Kidney epithelial cell (primary cell): ENCODE measurements at regions not wholly inside any gene's neighbourhood (a gene's known extent, or its start where the extent isn't known, plus 50 kb on each side); places are given as distances from the start of the nearest gene placed in this dataset.
"Not testable (repeated sequence)": the region's sequence is repeated elsewhere in the genome, so short reads cannot be mapped to it uniquely, and the experiment has no call there.

Source experiments
- DNase-seq: peaks from one replicate; pipeline ENCODE4 v3.0.0-alpha.2; 2010; ENCODE audit warnings: low read depth
- H3K27me3 ChIP-seq: 2 replicates; pipeline ENCODE4 v1.6.0; 2011; ENCODE audit warnings: low read length; ENCODE audit not compliant: control insufficient read depth, insufficient read depth
- H3K36me3 ChIP-seq: 2 replicates; pipeline ENCODE4 v1.5.1; 2011; ENCODE audit warnings: low read length; ENCODE audit not compliant: control insufficient read depth, insufficient read depth
- H3K4me3 ChIP-seq: 2 replicates; pipeline ENCODE4 v1.5.1; 2011; ENCODE audit warnings: low read depth, mild to moderate bottlenecking, control low read depth, low read length
- CTCF ChIP-seq: IDR thresholded peaks from 2 replicates; pipeline ENCODE4 v1.5.1; 2011; ENCODE audit warnings: mild to moderate bottlenecking, moderate library complexity, low read length, control low read depth, inconsistent platforms; ENCODE audit not compliant: insufficient read depth, poor library complexity, severe bottlenecking

GRCh38 chr13:44734201-44734707 lies 158.1 kb upstream of the TSC22D1 start:
- Histone ChIP-seq H3K27me3 (no peaks in the 10 kb centered on the region), H3K36me3 (no peaks in the 10 kb centered on the region), H3K4me3 (no peak overlapping the region)
- no peak for TF ChIP-seq CTCF
- DNase-seq = no peak

GRCh38 chr13:44732503-44733098 lies 156.5 kb upstream of the TSC22D1 start:
- Histone ChIP-seq H3K4me3 (no peak overlapping the region), H3K36me3 (no peaks in the 10 kb centered on the region), H3K27me3 (no peaks in the 10 kb centered on the region)
- no peak for DNase-seq
- no peak for TF ChIP-seq CTCF

- Histone ChIP-seq H3K4me3 (no peak overlapping the region), H3K36me3 (no peaks in the 10 kb centered on the region), H3K27me3 (no peaks in the 10 kb centered on the region)
- DNase-seq = no peak
- no peak for TF ChIP-seq CTCF
These were observed 154.7 kb upstream of the TSC22D1 start for GRCh38 chr13:44730851-44731250.

GRCh38 chr13:44730099-44730498 lies 154.0 kb upstream of the TSC22D1 start:
- TF ChIP-seq CTCF = no peak
- no peak for DNase-seq
- Histone ChIP-seq H3K27me3 (no peaks in the 10 kb centered on the region), H3K36me3 (no peaks in the 10 kb centered on the region), H3K4me3 (no peak overlapping the region)

- not testable (repeated sequence) for H3K4me3 ChIP-seq, H3K27me3 ChIP-seq, DNase-seq, H3K36me3 ChIP-seq
These were observed 151.5 kb upstream of the TSC22D1 start for GRCh38 chr13:44727591-44727990.

- no peaks in the 10 kb centered on the region for H3K36me3 ChIP-seq
- no peak for DNase-seq
- H3K27me3 ChIP-seq = no peaks in the 10 kb centered on the region
- H3K4me3 ChIP-seq = no peak overlapping the region
- TF ChIP-seq CTCF = no peak
These were observed 150.6 kb upstream of the TSC22D1 start for GRCh38 chr13:44726778-44727177.
